ENCODE measurements at regions not wholly inside any gene's neighbourhood (a gene's known extent, or its start where the extent isn't known, plus 50 kb on each side); places are given as distances from the start of the nearest gene placed in this dataset.

- TF ChIP-seq SMC3 (conservative IDR thresholded peaks at IDR 0.05; ENCODE audit: poor library complexity) (no peak), EP300 (conservative IDR thresholded peaks at IDR 0.05; ENCODE audit: poor library complexity, severe bottlenecking) (no peak), POLR2AphosphoS5 (IDR thresholded peaks at IDR 0.05) (no peak)
- TF ChIP-seq, protein P1, sequence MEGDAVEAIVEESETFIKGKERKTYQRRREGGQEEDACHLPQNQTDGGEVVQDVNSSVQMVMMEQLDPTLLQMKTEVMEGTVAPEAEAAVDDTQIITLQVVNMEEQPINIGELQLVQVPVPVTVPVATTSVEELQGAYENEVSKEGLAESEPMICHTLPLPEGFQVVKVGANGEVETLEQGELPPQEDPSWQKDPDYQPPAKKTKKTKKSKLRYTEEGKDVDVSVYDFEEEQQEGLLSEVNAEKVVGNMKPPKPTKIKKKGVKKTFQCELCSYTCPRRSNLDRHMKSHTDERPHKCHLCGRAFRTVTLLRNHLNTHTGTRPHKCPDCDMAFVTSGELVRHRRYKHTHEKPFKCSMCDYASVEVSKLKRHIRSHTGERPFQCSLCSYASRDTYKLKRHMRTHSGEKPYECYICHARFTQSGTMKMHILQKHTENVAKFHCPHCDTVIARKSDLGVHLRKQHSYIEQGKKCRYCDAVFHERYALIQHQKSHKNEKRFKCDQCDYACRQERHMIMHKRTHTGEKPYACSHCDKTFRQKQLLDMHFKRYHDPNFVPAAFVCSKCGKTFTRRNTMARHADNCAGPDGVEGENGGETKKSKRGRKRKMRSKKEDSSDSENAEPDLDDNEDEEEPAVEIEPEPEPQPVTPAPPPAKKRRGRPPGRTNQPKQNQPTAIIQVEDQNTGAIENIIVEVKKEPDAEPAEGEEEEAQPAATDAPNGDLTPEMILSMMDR (IDR thresholded peaks at IDR 0.05; ENCODE audit: poor library complexity, severe bottlenecking), result no peak
Measured at GRCh38 chr10:128764190-128764589, 638.0 kb upstream of the MKI67 start.
